GM23248 (cell line): ENCODE measurements at regions not wholly inside any gene's neighbourhood (a gene's known extent, or its start where the extent isn't known, plus 50 kb on each side); places are given as distances from the start of the nearest gene placed in this dataset.

Experiments
- EZH2 ChIP-seq: fragments of 200-600 bp; sonication (generic); IDR thresholded peaks from 2 replicates; pipeline ENCODE4 v1.6.1; 2018; ENCODE audit warnings: antibody characterized with exemption, mild to moderate bottlenecking; ENCODE audit not compliant: insufficient read depth, poor library complexity, severe bottlenecking
- EZH2phosphoT487 ChIP-seq: fragments of 200-600 bp; sonication (generic); IDR thresholded peaks from 2 replicates; pipeline ENCODE4 v1.6.1; 2018; ENCODE audit warnings: antibody characterized with exemption, moderate library complexity, mild to moderate bottlenecking, low read depth; ENCODE audit not compliant: insufficient read depth

- TF ChIP-seq EZH2: no peak
- TF ChIP-seq EZH2phosphoT487: no peak
These were observed 182.2 kb upstream of the GSC start for GRCh38 chr14:94952097-94952496.
